GM12873 (cell line): ENCODE measurements at regions not wholly inside any gene's neighbourhood (a gene's known extent, or its start where the extent isn't known, plus 50 kb on each side); places are given as distances from the start of the nearest gene placed in this dataset.

Experiments
- TF ChIP-seq, protein P1 (sequence below): IDR thresholded peaks from 2 replicates; pipeline ENCODE4 v1.5.1; 2012; ENCODE audit warnings: low read depth, mild to moderate bottlenecking, moderate library complexity, low read length, control low read depth; ENCODE audit not compliant: insufficient read depth; ENCODE audit errors: missing control alignments

DNA sequence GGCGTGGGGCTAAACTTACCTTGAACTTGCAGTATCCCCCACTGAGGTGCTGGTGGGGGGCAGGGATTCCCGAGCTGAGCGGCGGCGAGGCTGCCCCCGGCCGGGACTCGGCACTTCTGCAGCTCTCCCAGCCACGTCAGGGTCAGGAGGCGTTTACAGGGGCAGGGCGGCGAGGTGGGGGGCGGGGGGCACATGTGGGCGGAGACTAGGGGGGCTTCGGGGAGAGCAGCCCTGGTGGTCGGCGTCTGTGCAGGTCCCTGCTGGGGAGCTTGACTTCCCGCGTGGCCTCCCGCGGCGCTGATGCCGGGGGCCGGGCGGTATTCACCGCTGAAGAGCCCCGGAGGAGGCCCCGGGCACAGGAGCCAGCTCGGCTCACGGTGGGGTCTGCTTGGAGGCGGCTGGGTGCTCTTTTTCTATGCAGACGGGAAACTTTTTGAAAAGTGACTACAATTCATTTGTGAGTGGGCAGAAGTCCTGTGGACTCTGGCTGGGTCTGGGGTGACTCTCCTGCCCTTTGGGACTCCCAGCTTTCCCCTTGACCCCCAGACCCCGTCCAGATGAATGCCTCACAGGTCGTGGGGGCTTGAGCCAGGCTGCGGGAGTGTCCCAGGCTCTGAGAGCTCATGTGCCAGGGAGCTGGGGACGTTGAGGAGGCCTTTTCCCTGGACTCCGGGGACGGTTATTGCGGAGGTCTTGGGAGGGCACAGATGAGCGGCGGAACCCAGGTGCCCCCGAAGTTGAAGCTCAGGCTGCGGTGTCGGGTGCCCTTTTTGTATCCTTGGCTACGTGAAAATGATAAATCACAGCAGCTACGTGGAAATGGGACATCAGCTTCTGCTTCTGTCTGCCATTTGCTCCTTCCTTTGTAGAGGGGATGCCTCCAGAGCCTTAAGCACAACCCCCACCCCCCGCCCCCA is 75.9 kb upstream of the GATA5 start:
- TF ChIP-seq, protein P1, sequence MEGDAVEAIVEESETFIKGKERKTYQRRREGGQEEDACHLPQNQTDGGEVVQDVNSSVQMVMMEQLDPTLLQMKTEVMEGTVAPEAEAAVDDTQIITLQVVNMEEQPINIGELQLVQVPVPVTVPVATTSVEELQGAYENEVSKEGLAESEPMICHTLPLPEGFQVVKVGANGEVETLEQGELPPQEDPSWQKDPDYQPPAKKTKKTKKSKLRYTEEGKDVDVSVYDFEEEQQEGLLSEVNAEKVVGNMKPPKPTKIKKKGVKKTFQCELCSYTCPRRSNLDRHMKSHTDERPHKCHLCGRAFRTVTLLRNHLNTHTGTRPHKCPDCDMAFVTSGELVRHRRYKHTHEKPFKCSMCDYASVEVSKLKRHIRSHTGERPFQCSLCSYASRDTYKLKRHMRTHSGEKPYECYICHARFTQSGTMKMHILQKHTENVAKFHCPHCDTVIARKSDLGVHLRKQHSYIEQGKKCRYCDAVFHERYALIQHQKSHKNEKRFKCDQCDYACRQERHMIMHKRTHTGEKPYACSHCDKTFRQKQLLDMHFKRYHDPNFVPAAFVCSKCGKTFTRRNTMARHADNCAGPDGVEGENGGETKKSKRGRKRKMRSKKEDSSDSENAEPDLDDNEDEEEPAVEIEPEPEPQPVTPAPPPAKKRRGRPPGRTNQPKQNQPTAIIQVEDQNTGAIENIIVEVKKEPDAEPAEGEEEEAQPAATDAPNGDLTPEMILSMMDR, result no peak

DNA sequence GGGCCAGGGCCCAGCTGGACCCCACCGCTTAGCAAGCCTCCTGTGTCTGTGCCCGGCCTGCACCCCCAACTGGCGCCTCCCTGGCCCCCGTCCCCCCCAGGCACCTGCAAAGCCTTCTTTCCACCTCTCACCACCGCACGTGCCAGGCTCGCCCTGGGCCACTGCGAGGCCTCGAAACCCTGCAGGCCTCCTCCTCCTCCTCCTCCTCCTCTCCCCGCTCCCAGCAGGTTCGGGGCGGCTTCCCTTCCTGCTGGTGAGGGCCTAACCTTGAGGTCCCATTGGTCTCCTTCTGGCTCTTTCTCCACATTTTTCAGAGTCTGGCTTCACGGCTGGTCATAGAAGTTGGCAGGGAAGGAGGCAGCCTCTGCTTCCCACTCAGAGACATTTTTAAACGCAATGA is 76.8 kb upstream of the GATA5 start:
- TF ChIP-seq, protein P1, result no peak

DNA sequence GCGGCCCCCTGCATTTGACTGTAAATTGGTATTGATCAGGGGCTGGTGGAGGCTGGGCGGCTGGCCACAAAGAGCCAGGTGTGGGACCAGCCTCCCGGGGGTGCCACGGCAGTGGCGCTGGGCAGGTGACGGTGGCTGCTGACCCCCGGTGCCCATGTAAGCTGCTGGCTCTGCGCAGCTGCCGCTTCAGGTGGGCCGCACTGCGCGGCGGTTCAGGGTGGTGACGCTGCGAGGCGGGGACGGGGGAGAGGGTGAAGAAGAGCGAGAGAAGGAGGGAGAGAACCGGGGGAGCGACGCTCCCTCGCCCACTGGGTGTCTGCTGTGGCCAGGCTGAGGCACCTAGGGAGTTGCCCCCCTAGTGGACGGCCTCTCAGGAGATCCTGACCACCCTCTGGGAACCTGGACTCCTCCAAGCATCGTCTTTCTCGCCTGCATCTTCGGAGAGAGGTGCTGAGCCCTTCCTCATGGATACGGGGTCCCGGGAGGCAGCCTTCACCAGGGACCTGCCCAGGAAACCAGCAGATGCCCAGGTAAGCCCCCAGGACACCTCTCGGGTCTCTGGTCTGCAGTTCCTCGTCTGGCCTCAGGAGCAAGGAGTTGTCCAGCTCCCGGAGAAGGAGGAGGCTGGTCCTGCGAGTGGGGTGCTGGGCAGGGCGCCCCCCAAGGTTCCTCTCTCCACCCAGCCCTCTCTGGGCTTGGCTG is 77.5 kb upstream of the GATA5 start:
- TF ChIP-seq, protein P1, result no peak

DNA sequence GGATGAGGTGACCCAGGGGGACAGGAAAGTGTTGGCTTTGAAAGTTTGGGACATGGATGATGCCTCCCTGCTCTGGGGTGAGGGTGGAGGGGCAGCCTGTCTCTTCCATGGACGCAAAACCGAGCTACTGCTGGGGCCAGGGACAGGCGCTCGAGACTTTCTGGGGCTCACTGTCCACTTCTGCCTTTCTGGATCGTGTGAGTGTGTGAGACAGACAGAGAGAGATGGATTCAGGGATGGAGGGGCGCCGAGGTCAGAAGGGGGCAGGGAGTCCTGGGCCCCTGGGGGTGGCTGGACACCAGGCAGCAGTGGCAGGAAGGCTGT is 78.0 kb upstream of the GATA5 start:
- TF ChIP-seq, protein P1, result no peak

DNA sequence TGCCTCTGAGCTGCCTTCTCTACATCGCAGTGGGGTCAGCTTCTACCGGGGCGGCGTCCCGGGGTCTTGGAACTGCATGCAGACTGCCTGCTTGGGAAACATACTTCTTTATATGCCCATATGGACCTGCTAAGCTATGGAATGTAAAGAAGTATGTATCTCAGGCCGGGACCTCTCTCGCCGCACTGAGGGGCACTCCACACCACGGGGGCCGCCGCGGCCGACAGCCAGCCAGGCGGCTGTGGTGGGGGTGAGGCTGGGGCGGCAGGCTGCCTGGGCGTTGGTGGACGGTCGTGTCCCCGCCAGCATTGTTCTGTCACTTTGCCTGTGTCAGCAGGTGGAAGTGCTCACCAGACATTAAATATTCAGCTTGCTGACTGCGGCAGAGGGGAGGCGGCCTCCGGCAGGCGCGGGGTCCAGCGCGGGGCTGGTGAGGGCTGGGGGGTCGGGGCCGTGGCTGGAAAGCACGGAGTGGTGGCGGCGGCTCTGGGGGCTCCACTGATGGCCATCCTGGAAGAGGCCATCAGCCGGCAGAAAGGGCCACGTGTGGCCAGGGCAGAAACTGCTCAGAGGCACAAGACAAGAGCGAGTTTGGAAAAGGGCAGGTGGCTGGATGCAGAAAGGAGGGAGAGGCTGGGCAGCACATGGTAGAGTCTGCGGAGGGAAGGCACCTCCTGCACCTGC is 78.6 kb upstream of the GATA5 start:
- TF ChIP-seq, protein P1, result no peak

DNA sequence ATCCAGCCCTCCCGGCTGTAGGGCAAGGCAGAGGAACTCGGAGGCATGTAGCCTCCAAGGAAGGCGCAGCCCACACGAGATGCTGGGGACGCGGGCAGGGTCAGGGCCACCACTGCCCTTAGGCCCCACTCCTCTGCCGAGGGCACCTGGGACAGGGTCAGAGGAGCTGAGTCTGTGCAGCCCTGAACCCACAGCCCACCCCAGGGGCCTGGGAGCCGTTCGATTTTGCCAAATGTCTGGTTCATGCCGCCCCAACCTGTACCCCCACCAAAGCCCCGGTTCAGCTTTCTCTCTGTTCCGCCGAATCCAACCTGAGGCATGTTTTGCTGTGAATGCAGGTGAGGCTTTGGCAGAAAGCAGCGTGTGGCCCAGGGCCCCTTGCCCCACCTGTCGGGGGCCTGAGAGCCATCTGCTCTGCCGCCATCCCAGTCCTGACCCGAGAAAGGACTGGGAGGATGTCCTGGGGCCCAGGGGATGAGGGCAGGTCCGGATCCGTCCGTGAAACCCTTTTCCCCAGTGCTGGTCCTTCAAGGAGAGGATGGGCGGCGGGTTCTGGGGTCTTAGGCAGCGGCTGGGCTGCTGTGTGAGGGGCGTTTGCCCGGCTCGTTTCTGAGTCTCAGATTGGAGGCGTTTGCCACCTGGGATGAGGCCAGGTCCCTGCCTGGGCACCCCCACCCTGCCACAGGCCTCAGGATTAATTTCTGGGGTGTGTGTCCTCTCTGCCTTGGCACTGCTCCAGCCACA is 79.3 kb upstream of the GATA5 start:
- TF ChIP-seq, protein P1, result no peak
